ENCODE measurements at regions not wholly inside any gene's neighbourhood (a gene's known extent, or its start where the extent isn't known, plus 50 kb on each side); places are given as distances from the start of the nearest gene placed in this dataset.

- Mint-ChIP-seq H3K4me3 (ENCODE audit: unreplicated experiment) (no peak overlapping the region), H3K4me1 (ENCODE audit: low read depth, unreplicated experiment) (no peaks in the 10 kb centered on the region), H3K36me3 (ENCODE audit: insufficient read depth, unreplicated experiment) (no peaks in the 10 kb centered on the region), H3K27me3 (ENCODE audit: insufficient read depth, unreplicated experiment) (peaks cover 2% of the 10 kb centered on the region), H3K27ac (ENCODE audit: unreplicated experiment) (no peak overlapping the region), H3K9me3 (ENCODE audit: unreplicated experiment) (no peaks in the 10 kb centered on the region)
- CTCF ChIA-PET: no interaction called here
- DNase-seq: no peak
- POLR2A ChIA-PET: no interaction called here
- intact Hi-C loops (cut with micrococcal nuclease; ENCODE audit: unreplicated experiment): no loop called here
- H3K4me1 ChIP-seq: no peaks in the 10 kb centered on the region
- H3K27me3 ChIP-seq (replicated peaks; ENCODE audit: control insufficient read depth, insufficient read depth, low read length): no peaks in the 10 kb centered on the region
- H3K36me3 ChIP-seq (ENCODE audit: control insufficient read depth, insufficient read depth, low read length): no peaks in the 10 kb centered on the region
- no peaks in the 10 kb centered on the region for H3K9me3 ChIP-seq
- TF ChIP-seq, protein P1, sequence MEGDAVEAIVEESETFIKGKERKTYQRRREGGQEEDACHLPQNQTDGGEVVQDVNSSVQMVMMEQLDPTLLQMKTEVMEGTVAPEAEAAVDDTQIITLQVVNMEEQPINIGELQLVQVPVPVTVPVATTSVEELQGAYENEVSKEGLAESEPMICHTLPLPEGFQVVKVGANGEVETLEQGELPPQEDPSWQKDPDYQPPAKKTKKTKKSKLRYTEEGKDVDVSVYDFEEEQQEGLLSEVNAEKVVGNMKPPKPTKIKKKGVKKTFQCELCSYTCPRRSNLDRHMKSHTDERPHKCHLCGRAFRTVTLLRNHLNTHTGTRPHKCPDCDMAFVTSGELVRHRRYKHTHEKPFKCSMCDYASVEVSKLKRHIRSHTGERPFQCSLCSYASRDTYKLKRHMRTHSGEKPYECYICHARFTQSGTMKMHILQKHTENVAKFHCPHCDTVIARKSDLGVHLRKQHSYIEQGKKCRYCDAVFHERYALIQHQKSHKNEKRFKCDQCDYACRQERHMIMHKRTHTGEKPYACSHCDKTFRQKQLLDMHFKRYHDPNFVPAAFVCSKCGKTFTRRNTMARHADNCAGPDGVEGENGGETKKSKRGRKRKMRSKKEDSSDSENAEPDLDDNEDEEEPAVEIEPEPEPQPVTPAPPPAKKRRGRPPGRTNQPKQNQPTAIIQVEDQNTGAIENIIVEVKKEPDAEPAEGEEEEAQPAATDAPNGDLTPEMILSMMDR (IDR thresholded peaks at IDR 0.05; ENCODE audit: insufficient read depth in 1 of 2, low read depth in 1 of 2, low read length in 1 of 2, severe bottlenecking in 1 of 2, unreplicated experiment in 1 of 2): no peak
- no peak overlapping the region for H3K4me3 ChIP-seq (ENCODE audit: low read depth, low read length)
- no TSS peak for BruUV-seq (replicated peaks)
These were observed 150.2 kb upstream of the PLN start for GRCh38 chr6:118397671-118398465.

GRCh38 chr6:118400098-118400497 lies 148.0 kb upstream of the PLN start:
- H3K4me3 Mint-ChIP-seq (ENCODE audit: unreplicated experiment): no peak overlapping the region

DNA sequence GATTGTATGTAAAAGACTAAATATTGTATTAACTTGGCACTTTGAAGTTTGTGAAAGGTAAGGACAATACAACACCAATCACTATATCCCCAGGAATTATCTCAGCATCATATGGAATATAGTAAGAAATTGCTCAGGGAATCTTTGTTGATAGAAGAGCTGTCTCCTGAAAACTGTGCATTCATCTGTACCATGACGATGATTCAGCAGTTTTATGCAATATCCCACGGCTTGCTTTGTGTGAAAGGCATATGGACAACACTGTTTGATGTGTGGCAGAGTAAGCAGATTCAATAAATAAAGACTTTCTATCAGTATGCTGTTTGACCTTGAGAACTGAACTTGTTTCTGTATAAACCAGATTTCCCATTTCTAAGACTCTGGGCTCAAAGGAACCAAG lies 147.5 kb upstream of the PLN start:
- H3K27me3 ChIP-seq (replicated peaks; ENCODE audit: control insufficient read depth, insufficient read depth, low read length): no peaks in the 10 kb centered on the region
- TF ChIP-seq, protein P1 (IDR thresholded peaks at IDR 0.05; ENCODE audit: insufficient read depth in 1 of 2, low read depth in 1 of 2, low read length in 1 of 2, severe bottlenecking in 1 of 2, unreplicated experiment in 1 of 2): no peak
- no peaks in the 10 kb centered on the region for H3K9me3 Mint-ChIP-seq (ENCODE audit: unreplicated experiment)
- H3K4me1 ChIP-seq: no peaks in the 10 kb centered on the region
- ChIA-PET CTCF (no interaction called here), POLR2A (no interaction called here)
- H3K36me3 ChIP-seq (ENCODE audit: control insufficient read depth, insufficient read depth, low read length): no peaks in the 10 kb centered on the region
- no peaks in the 10 kb centered on the region for H3K9me3 ChIP-seq
- no TSS peak for BruUV-seq (replicated peaks)
- intact Hi-C loops (cut with micrococcal nuclease; ENCODE audit: unreplicated experiment): no loop called here
- H3K36me3 Mint-ChIP-seq (ENCODE audit: insufficient read depth, unreplicated experiment): no peaks in the 10 kb centered on the region
- peaks cover 2% of the 10 kb centered on the region for H3K27me3 Mint-ChIP-seq (ENCODE audit: insufficient read depth, unreplicated experiment)
- H3K4me1 Mint-ChIP-seq (ENCODE audit: low read depth, unreplicated experiment): no peaks in the 10 kb centered on the region
- H3K27ac Mint-ChIP-seq (ENCODE audit: unreplicated experiment): no peak overlapping the region
- H3K4me3 Mint-ChIP-seq (ENCODE audit: unreplicated experiment): no peak overlapping the region
- no peak for DNase-seq
- H3K4me3 ChIP-seq (ENCODE audit: low read depth, low read length): no peak overlapping the region

More at GRCh38 chr6:118400098-118400497, 148.0 kb upstream of the PLN start:
- ChIA-PET CTCF (no interaction called here), POLR2A (no interaction called here)
- Mint-ChIP-seq H3K4me1 (ENCODE audit: low read depth, unreplicated experiment) (no peaks in the 10 kb centered on the region), H3K27me3 (ENCODE audit: insufficient read depth, unreplicated experiment) (peaks cover 2% of the 10 kb centered on the region), H3K27ac (ENCODE audit: unreplicated experiment) (no peak overlapping the region), H3K36me3 (ENCODE audit: insufficient read depth, unreplicated experiment) (no peaks in the 10 kb centered on the region), H3K9me3 (ENCODE audit: unreplicated experiment) (no peaks in the 10 kb centered on the region)
- intact Hi-C loops (cut with micrococcal nuclease; ENCODE audit: unreplicated experiment): no loop called here
- BruUV-seq (replicated peaks): no TSS peak
- Histone ChIP-seq H3K36me3 (ENCODE audit: control insufficient read depth, insufficient read depth, low read length) (no peaks in the 10 kb centered on the region), H3K4me1 (no peaks in the 10 kb centered on the region), H3K4me3 (ENCODE audit: low read depth, low read length) (no peak overlapping the region), H3K27me3 (replicated peaks; ENCODE audit: control insufficient read depth, insufficient read depth, low read length) (no peaks in the 10 kb centered on the region), H3K9me3 (no peaks in the 10 kb centered on the region)
- TF ChIP-seq, protein P1 (IDR thresholded peaks at IDR 0.05; ENCODE audit: insufficient read depth in 1 of 2, low read depth in 1 of 2, low read length in 1 of 2, severe bottlenecking in 1 of 2, unreplicated experiment in 1 of 2): no peak
- DNase-seq: no peak

All from Caco-2 (cell line).